Upper lobe of left lung (tissue), 4 donors: ENCODE measurements at regions not wholly inside any gene's neighbourhood (a gene's known extent, or its start where the extent isn't known, plus 50 kb on each side); places are given as distances from the start of the nearest gene placed in this dataset.

Experiments
- CTCF ChIP-seq, 6 experiments: fragments of 450-650 bp in 4 of 6; fragments of 200-600 bp in 2 of 6; sonication (generic) in 2 of 6; IDR thresholded peaks; one replicate each; pipeline ENCODE4 v1.5.1; 2016 to 2019; ENCODE audit warnings: antibody characterized with exemption in 6 of 6
- EP300 ChIP-seq, 4 donors: sonication (generic); formaldehyde crosslinking; IDR thresholded peaks; one replicate each; pipeline ENCODE4 v1.5.1; 2017; ENCODE audit warnings: antibody characterized with exemption in 4 of 4, control low read depth in 2 of 4
- POLR2A ChIP-seq, 4 donors: fragments of 450-650 bp; IDR thresholded peaks; one replicate each; pipeline ENCODE4 v1.5.1; 2016 to 2017; ENCODE audit warnings: antibody characterized with exemption in 4 of 4, mild to moderate bottlenecking in 2 of 4
- POLR2AphosphoS5 ChIP-seq, 2 donors: sonication (generic); formaldehyde crosslinking; IDR thresholded peaks; one replicate each; pipeline ENCODE4 v1.5.1; 2017; ENCODE audit warnings: antibody characterized with exemption in 2 of 2

- TF ChIP-seq POLR2A (IDR thresholded peaks at IDR 0.05) (no peak), CTCF (IDR thresholded peaks at IDR 0.05) (no peak), EP300 (IDR thresholded peaks at IDR 0.05) (no peak), POLR2AphosphoS5 (IDR thresholded peaks at IDR 0.05) (no peak)
These were observed 94.2 kb upstream of the COL5A2 start for GRCh38 chr2:189273734-189274133.
